Stomach (tissue), 4 donors: ENCODE measurements at regions not wholly inside any gene's neighbourhood (a gene's known extent, or its start where the extent isn't known, plus 50 kb on each side); places are given as distances from the start of the nearest gene placed in this dataset.

ENCODE experiments used
- CTCF ChIP-seq, 7 experiments: fragments of 450-650 bp in 4 of 7; fragments of 200-600 bp in 3 of 7; sonication (generic) in 3 of 7; IDR thresholded peaks; one replicate each; pipeline ENCODE4 v1.5.1; 2016 to 2019; ENCODE audit warnings: antibody characterized with exemption in 7 of 7, control low read depth in 2 of 7, mild to moderate bottlenecking in 1 of 7
- EP300 ChIP-seq: sonication (generic); formaldehyde crosslinking; IDR thresholded peaks from one replicate; pipeline ENCODE4 v1.6.1; 2017; ENCODE audit warnings: antibody characterized with exemption
- POLR2A ChIP-seq, 4 donors: fragments of 450-650 bp; IDR thresholded peaks; one replicate each; pipeline ENCODE4 v1.6.1; 2016; ENCODE audit warnings: antibody characterized with exemption in 4 of 4, control low read depth in 2 of 4, mild to moderate bottlenecking in 1 of 4, moderate library complexity in 1 of 4
- POLR2AphosphoS5 ChIP-seq, 3 donors: sonication (generic); formaldehyde crosslinking; IDR thresholded peaks; one replicate each; pipeline ENCODE4 v1.6.1; 2016; ENCODE audit warnings: antibody characterized with exemption in 3 of 3

GRCh38 chr13:63381078-63381859 lies 1965.6 kb upstream of the PCDH20 start:
- TF ChIP-seq POLR2A (IDR thresholded peaks at IDR 0.05) (no peak), CTCF (IDR thresholded peaks at IDR 0.05) (no peak), EP300 (no peak), POLR2AphosphoS5 (IDR thresholded peaks at IDR 0.05) (no peak)
